ENCODE measurements at regions not wholly inside any gene's neighbourhood (a gene's known extent, or its start where the extent isn't known, plus 50 kb on each side); places are given as distances from the start of the nearest gene placed in this dataset.
A peak's percentile ranks its signal among the peaks of the same experiment; 100 is the strongest.
"Not testable (repeated sequence)": the region's sequence is repeated elsewhere in the genome, so short reads cannot be mapped to it uniquely, and the experiment has no call there.

GRCh38 chr7:125357676-125358455 is 428.2 kb upstream of the POT1 start:
- no peak for DNase-seq

DNA sequence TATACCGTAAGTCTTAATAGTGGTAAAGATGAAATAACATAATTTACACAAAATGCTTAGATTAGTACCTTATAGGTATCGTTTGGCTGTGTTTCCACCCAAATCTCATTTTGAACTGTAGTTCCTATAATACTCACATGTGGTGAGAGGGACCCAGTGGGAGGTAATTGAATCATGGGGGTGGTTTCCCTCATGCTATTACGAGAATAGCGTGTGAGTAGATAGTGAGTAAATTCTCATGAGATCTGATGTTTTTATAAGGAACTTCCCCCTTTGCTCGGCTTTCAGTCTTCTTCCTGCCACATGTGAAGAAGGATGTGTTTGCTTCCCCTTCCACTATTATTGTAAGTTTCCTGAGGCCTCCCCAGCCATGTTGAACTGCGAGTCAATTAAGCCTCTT is 426.3 kb upstream of the POT1 start:
- no peak for DNase-seq

DNA sequence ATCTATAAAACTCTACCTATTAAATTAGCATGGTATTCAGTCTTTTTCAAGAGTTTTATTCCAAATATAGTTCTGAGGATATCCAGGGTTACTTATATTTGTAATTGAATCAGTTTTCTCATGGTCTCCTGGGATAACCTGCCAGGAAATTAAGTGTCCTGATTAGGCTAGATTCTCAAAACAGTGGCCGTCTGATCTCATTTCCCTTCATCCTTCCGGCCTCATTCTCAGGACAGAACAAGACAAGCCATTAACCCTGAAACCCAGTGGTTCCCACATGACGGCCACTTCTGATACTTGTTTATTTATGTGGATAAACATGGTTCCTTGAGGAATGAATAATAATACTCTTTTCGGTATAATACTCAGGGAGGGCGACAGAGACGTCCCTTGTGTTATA is 417.6 kb upstream of the POT1 start:
- DNase-seq: no peak

DNA sequence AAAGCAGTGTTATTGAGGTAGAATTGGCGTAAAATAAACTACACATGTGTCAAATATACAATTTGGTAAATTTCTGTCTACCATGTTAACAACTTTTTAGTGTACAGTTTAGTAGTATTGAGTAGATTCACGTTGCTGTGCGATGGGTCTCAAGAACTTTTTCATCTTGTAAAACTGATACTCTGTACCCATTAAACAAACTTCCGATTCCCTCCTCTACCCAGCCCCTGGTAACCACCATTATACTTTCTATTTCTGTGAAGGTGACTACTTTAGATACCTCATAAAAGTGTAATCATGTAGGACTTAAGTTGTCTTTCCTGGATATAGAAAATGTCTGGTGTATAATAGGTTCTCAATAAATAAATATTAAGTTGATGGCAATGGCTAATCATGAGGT is 408.5 kb upstream of the POT1 start:
- no peak for DNase-seq

GRCh38 chr7:125336326-125336725 is 406.7 kb upstream of the POT1 start:
- no peak for DNase-seq

GRCh38 chr7:125326666-125327255 is 397.1 kb upstream of the POT1 start:
- no peak for DNase-seq

- peak in 1 of 2 experiments; percentile 2 for DNase-seq
Observed at GRCh38 chr7:125316466-125316865, 386.8 kb upstream of the POT1 start.

DNA sequence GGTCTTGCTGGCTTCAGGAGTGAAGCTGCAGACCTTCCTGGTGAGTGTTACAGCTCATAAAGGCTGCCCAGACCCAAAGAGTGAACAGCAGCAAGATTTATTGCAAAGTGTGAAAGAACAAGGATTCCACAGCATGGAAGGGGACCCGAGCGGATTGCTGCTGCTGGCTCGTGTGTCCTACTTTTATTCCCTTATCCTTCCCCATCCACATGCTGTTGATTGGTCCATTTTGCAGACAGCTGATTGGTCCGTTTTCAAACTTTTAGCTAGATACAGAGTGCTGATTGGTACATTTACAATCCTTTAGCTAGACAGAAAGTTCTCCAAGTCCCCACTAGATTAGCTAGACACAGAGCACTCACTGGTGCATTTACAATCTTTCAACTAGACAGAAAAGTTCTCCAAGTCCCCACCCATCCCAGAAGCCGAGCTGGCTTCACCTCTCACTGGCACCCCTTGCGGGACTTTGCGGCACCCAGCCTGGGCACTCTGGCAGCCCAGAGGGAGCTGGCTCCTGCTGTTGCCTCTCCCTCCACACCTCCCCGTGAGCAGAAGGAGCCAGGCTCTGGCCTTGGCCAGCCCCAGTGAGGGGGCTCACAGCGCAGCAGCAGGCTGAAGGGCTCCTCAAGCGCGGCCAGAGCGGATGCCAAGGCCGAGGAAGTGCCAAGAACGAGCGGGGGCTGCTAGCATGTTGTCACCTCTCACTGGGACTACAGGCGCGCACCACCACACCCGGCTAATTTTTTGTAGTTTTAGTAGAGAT is 369.6 kb upstream of the POT1 start:
- no peak for DNase-seq

- no peak for DNase-seq
Observed at GRCh38 chr7:125279961-125280360, 350.3 kb upstream of the POT1 start.

DNA sequence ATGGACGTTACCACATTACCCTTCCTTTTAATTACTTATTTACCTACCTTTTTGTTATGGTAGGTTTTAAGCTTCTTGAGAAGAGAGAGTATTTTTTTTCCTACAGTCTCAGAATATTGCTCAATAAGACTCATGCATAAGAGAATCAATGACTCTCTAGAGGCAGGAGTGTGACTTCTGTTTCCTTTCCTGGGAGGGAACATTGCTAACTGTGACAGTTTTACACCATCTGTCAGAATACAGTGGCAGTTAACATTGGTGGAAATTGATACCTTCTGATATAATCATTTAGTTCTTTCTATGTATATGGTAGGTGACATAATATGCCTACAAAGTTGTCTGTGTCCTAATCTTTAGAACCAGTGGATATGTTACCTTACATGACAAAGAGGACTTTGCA is 348.7 kb upstream of the POT1 start:
- DNase-seq: no peak

- not testable (repeated sequence) for DNase-seq
Observed at GRCh38 chr7:125274742-125275141, 345.1 kb upstream of the POT1 start.

DNA sequence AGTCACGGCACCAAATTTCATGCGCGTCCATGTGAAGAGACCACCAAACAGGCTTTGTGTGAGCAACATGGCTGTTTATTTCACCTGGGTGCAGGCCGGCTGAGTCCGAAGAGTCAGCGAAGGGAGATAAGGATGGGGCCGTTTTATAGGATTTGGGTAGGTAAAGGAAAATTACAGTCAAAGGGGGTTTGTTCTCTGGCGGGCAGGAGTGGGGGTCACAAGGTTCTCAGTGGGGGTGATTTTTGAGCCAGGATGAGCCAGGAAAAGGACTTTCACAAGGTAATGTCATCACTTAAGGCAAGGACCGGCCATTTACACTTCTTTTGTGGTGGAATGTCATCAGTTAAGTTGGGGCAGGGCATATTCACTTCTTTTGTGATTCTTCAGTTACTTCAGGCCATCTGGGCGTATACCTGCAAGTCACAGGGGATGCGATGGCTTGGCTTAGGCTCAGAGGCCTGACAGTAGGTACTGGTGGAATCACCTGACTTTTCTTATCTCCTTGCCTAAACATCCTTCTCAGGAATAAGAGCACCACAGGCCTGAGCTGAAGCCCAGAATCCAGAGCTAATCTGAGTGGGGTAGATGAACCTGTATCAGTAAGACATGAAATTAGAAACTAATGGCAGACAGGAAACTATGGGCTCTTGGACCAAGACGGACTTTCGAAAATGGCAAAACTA is 334.7 kb upstream of the POT1 start:
- not testable (repeated sequence) for DNase-seq

- not testable (repeated sequence) for DNase-seq
Observed at GRCh38 chr7:125258876-125259417, 329.3 kb upstream of the POT1 start.

GRCh38 chr7:125257617-125258016 is 328.0 kb upstream of the POT1 start:
- DNase-seq: no peak

GRCh38 chr7:125256446-125256845 is 326.8 kb upstream of the POT1 start:
- DNase-seq: no peak

DNA sequence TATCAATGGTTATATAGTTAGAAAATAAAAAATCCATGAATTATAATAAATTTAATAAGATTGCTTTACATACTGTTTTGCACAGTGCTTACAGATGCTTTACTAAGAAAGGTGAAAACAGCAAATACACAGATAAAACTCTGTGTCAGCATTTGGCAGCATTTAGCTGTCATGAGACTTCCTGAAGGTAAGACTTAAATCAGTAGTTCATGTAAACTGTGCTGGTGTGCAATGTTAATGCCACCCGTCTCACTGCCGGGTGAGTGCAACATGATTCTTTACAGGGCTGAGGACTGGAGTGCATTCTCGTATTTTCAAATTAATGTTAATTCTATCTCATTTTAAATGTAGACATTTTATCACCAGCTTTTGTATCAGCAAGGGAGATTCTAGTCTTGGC is 326.2 kb upstream of the POT1 start:
- DNase-seq: no peak

DNA sequence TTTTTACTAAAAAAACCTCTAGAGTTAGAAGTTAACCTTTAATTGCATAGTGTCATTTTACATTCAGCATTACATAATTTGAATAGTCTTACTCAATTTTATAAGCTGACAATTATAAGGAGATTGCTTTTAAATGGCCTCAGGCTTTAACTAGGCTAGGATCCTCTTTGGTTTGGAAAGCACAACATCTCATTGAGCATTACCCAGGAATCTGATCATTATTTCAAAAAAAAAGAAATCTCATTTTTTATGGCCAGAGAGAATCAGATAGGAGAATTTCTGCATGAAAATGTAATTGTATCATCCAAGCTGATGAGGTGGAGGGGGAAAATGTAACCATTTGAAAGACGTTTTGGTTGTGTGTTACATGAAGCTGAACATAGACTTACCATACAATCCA is 324.9 kb upstream of the POT1 start:
- no peak for DNase-seq

DNA sequence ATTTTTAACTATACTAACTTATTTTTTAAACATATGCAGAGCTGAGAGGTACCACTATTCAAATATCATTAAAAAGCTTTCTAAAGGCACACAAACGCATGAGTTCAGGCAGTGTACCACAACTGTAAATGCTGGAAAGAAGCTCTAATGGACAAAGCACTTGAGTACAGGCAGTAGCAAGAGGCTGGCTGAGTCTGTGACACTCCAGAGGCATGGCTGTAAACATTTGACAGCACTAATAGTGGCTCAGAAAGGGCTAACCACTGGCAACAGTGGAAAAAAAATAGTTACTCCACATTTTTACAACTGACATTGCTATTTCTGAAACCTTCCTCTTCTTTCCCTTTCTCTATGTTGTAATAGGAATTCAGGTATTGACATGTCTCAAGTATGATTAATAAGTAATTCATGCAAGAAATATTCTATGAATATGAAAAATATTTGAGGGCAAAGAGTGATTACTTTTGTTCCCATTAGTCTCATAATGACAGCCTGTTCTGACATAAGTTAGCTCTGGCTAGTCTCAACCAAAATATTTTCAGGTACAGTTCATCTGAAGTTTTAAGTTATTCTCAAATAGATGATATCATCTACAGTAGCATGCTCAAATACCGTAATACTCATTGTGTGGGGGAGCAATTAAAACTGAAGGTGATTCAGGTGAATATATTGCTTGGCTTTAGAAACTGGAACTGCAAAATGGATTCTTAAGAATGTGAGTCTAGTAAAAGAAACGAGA is 324.0 kb upstream of the POT1 start:
- DNase-seq: no peak

DNA sequence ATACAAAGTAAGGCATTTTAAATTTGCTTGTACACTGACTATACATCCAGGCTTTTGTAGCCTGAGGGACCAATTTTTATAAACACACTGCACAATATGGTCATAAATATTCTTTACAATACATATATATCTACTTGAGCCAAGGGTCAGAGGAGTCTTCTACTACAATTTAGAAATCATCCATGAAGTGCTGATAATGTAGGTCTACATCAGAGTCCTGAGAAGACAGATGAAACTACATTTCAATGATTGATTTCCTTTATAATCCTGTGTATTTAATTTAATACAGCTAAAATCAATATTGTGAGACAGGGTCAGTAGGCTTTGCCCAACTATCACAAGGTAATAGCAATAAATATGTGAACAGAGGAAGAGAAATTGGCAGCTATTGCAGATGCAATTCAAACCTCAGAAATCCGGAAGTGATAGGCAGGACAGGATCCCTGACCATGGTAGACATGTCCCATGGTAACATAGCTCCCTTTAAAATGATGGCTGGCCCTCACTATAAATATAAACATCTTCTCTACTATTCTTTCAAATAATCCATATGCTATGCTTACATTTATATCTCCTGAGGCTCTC is 318.0 kb upstream of the POT1 start:
- no peak for DNase-seq

GRCh38 chr7:125246706-125247105 is 317.1 kb upstream of the POT1 start:
- no peak for DNase-seq

- DNase-seq: no peak
Observed at GRCh38 chr7:125241548-125241947, 311.9 kb upstream of the POT1 start.

DNA sequence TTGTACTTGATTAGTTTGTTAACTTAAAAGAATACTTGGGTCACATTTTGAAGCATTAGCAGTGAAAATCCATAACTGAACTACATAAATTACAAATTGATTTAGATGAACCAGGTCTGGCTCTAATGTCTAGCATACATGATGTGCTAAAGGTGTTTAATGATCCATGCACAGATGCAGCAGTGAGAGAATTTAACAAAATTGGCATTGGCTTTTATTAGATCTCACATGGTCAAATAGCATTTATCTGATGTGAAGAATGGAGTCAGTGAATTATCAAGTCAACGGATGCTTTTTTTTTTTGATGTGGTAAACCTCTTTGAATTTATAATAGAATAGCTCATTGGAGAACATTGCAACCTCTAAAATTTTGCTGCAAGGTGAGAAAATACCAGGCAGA is 293.0 kb upstream of the POT1 start:
- DNase-seq: no peak
